SK-MEL-5 (cell line): ENCODE measurements at regions not wholly inside any gene's neighbourhood (a gene's known extent, or its start where the extent isn't known, plus 50 kb on each side); places are given as distances from the start of the nearest gene placed in this dataset.

Source experiments
- DNase-seq: peaks from one replicate; pipeline ENCODE4 v3.0.0-alpha.2; 2016; ENCODE audit warnings: low read depth, low spot score
- in situ Hi-C: cut with HindIII; loops from 2 replicates; pipeline ENCODE4 v1.10.0; 2016; ENCODE audit warnings: low sequenced_read_pairs, high pct_unique_total_duplicates, low pct_unique_long_range_greater_than_20kb

GRCh38 chr15:47932261-47932660, 188.5 kb upstream of the SLC24A5 start:
- DNase-seq: no peak
- in situ Hi-C loops: no loop called here

GRCh38 chr15:47932951-47933641, 187.7 kb upstream of the SLC24A5 start:
- DNase-seq: no peak
- in situ Hi-C loops: no loop called here

GRCh38 chr15:47933865-47934264, 186.9 kb upstream of the SLC24A5 start:
- in situ Hi-C loops: no loop called here
- DNase-seq: no peak

- in situ Hi-C loops: no loop called here
- DNase-seq: no peak
Observed at GRCh38 chr15:47934342-47934741, 186.4 kb upstream of the SLC24A5 start.

- no peak for DNase-seq
- in situ Hi-C loops: no loop called here
Observed at GRCh38 chr15:47937834-47938233, 183.0 kb upstream of the SLC24A5 start.

GRCh38 chr15:47944637-47945288, 176.0 kb upstream of the SLC24A5 start:
- in situ Hi-C loops: no loop called here
- DNase-seq: peak; percentile 8

- DNase-seq: no peak
- in situ Hi-C loops: no loop called here
Observed at GRCh38 chr15:47945872-47946650, 174.7 kb upstream of the SLC24A5 start.

- no peak for DNase-seq
- in situ Hi-C loops: no loop called here
Observed at GRCh38 chr15:47949815-47950214, 171.0 kb upstream of the SLC24A5 start.

GRCh38 chr15:47950447-47950846, 170.3 kb upstream of the SLC24A5 start:
- in situ Hi-C loops: no loop called here
- no peak for DNase-seq

GRCh38 chr15:47951781-47952180, 169.0 kb upstream of the SLC24A5 start:
- DNase-seq: no peak
- in situ Hi-C loops: no loop called here

GRCh38 chr15:47954196-47954595, 166.6 kb upstream of the SLC24A5 start:
- DNase-seq: no peak
- in situ Hi-C loops: no loop called here

- in situ Hi-C loops: no loop called here
- no peak for DNase-seq
Observed at GRCh38 chr15:47955021-47955420, 165.8 kb upstream of the SLC24A5 start.

GRCh38 chr15:47959617-47960413, 161.0 kb upstream of the SLC24A5 start:
- in situ Hi-C loops: no loop called here
- DNase-seq: peak; percentile 45

GRCh38 chr15:47961401-47962090, 159.2 kb upstream of the SLC24A5 start:
- no peak for DNase-seq
- in situ Hi-C loops: no loop called here

GRCh38 chr15:47963265-47963664, 157.5 kb upstream of the SLC24A5 start:
- in situ Hi-C loops: no loop called here
- no peak for DNase-seq

- DNase-seq: no peak
- in situ Hi-C loops: no loop called here
Observed at GRCh38 chr15:47964229-47964628, 156.6 kb upstream of the SLC24A5 start.

GRCh38 chr15:47965297-47965696, 155.5 kb upstream of the SLC24A5 start:
- in situ Hi-C loops: no loop called here
- no peak for DNase-seq
